Smooth muscle cell (in vitro differentiated cells): ENCODE measurements at regions not wholly inside any gene's neighbourhood (a gene's known extent, or its start where the extent isn't known, plus 50 kb on each side); places are given as distances from the start of the nearest gene placed in this dataset.

Experiments
- DNase-seq: peaks from one replicate; lab custom pipeline; 2025; ENCODE audit not compliant: unreplicated experiment; lab: John Stamatoyannopoulos, UW
- H2AFZ ChIP-seq: fragments of 200-600 bp; sonication (generic); 2 replicates; pipeline ENCODE4 v1.6.0; 2016; ENCODE audit warnings: antibody characterized with exemption, low read depth, mild to moderate bottlenecking
- H3F3A ChIP-seq: fragments of 200-600 bp; sonication (generic); 2 replicates; pipeline ENCODE4 v1.6.0; 2017; ENCODE audit warnings: antibody characterized with exemption, low read depth
- H3K27ac ChIP-seq: fragments of 200-600 bp; sonication (generic); 2 replicates; pipeline ENCODE4 v1.5.1; 2016; ENCODE audit warnings: low read depth, mild to moderate bottlenecking
- H3K27me3 ChIP-seq: fragments of 200-600 bp; sonication (generic); 2 replicates; pipeline ENCODE4 v1.6.1; 2016; ENCODE audit warnings: low read depth, mild to moderate bottlenecking
- H3K36me3 ChIP-seq: fragments of 200-600 bp; sonication (generic); 2 replicates; pipeline ENCODE4 v1.5.1; 2016; ENCODE audit warnings: low read depth
- H3K4me1 ChIP-seq: fragments of 200-600 bp; sonication (generic); 2 replicates; pipeline ENCODE4 v1.5.1; 2016; ENCODE audit warnings: low read depth
- H3K4me2 ChIP-seq: fragments of 200-600 bp; sonication (generic); 2 replicates; pipeline ENCODE4 v1.6.0; 2016; ENCODE audit warnings: mild to moderate bottlenecking
- H3K4me3 ChIP-seq: fragments of 200-600 bp; sonication (generic); 2 replicates; pipeline ENCODE4 v1.5.1; 2016; ENCODE audit warnings: mild to moderate bottlenecking
- H3K79me2 ChIP-seq: fragments of 200-600 bp; sonication (generic); 2 replicates; pipeline ENCODE4 v1.6.0; 2016; ENCODE audit warnings: low read depth, mild to moderate bottlenecking
- H3K9ac ChIP-seq: fragments of 200-600 bp; sonication (generic); 2 replicates; pipeline ENCODE4 v1.6.0; 2016; ENCODE audit warnings: low read depth
- H3K9me3 ChIP-seq: fragments of 200-600 bp; sonication (generic); replicated peaks from 2 replicates; pipeline ENCODE4 v1.5.1; 2016; ENCODE audit warnings: low read depth
- H4K20me1 ChIP-seq: fragments of 200-600 bp; sonication (generic); 2 replicates; pipeline ENCODE4 v1.6.0; 2016; ENCODE audit warnings: low read depth
- WGBS: methylation state at CpG from one replicate; pipeline ENCODE4 v1.1.7; 2016; ENCODE audit warnings: low lambda C conversion rate; 5-methylcytosine and 5-hydroxymethylcytosine counted together
- TF ChIP-seq, protein P1 (sequence below): fragments of 200-600 bp; sonication (generic); IDR thresholded peaks from 2 replicates; pipeline ENCODE4 v1.5.1; 2017; ENCODE audit warnings: borderline replicate concordance, mild to moderate bottlenecking, antibody characterized with exemption; ENCODE audit not compliant: insufficient read depth, poor library complexity, severe bottlenecking

DNA sequence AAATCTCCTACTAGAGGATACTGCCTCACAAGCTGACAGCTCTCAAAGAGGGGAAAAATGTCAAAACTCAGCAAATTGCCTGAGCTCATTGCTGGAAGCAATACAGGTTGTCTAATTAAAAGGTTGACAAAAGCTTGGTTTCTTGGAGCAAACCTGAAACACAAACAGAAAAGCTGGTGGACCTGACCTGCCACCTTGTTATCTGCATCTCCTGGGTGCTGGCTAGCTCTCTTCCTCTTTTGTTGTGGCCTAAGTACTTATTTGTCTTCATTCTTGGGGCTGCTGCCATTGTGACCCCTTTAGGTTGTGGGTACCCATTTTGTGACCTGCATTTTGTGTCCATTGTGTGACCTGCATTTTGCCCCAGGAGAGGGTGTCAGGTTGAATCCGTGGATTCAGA lies 184.5 kb downstream of the KIT start:
- H3K4me1 ChIP-seq = no peaks in the 10 kb centered on the region
- H3K27ac ChIP-seq = no peak overlapping the region
- no peak overlapping the region for H3K4me2 ChIP-seq
- no peak overlapping the region for H3K9ac ChIP-seq
- no peak overlapping the region for H3K4me3 ChIP-seq
- no peaks in the 10 kb centered on the region for H3K36me3 ChIP-seq
- no peaks in the 10 kb centered on the region for H3K9me3 ChIP-seq
- H2AFZ ChIP-seq = no peak overlapping the region
- H3F3A ChIP-seq = no peaks in the 10 kb centered on the region
- H3K79me2 ChIP-seq = no peaks in the 10 kb centered on the region
- 80% methylated on average over 1 of the region's 1 CpG for WGBS
- TF ChIP-seq, protein P1, sequence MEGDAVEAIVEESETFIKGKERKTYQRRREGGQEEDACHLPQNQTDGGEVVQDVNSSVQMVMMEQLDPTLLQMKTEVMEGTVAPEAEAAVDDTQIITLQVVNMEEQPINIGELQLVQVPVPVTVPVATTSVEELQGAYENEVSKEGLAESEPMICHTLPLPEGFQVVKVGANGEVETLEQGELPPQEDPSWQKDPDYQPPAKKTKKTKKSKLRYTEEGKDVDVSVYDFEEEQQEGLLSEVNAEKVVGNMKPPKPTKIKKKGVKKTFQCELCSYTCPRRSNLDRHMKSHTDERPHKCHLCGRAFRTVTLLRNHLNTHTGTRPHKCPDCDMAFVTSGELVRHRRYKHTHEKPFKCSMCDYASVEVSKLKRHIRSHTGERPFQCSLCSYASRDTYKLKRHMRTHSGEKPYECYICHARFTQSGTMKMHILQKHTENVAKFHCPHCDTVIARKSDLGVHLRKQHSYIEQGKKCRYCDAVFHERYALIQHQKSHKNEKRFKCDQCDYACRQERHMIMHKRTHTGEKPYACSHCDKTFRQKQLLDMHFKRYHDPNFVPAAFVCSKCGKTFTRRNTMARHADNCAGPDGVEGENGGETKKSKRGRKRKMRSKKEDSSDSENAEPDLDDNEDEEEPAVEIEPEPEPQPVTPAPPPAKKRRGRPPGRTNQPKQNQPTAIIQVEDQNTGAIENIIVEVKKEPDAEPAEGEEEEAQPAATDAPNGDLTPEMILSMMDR = no peak
- DNase-seq = no peak
- no peaks in the 10 kb centered on the region for H3K27me3 ChIP-seq
- H4K20me1 ChIP-seq = no peaks in the 10 kb centered on the region

GRCh38 chr4:54840992-54841768 lies 183.4 kb downstream of the KIT start:
- DNase-seq = no peak
- H3K27ac ChIP-seq = no peak overlapping the region
- WGBS = 98% methylated on average over 2 of the region's 2 CpGs

GRCh38 chr4:54840430-54840829 lies 182.7 kb downstream of the KIT start:
- Histone ChIP-seq H3K4me1 (no peaks in the 10 kb centered on the region), H3K27me3 (no peaks in the 10 kb centered on the region), H2AFZ (no peak overlapping the region), H3F3A (no peaks in the 10 kb centered on the region), H3K9me3 (no peaks in the 10 kb centered on the region), H3K4me3 (no peak overlapping the region), H4K20me1 (no peaks in the 10 kb centered on the region), H3K36me3 (no peaks in the 10 kb centered on the region), H3K4me2 (no peak overlapping the region), H3K9ac (no peak overlapping the region), H3K27ac (no peak overlapping the region), H3K79me2 (no peaks in the 10 kb centered on the region)
- 94% methylated on average over 2 of the region's 2 CpGs for WGBS
- no peak for DNase-seq
- TF ChIP-seq, protein P1 = no peak

More at GRCh38 chr4:54840992-54841768, 183.4 kb downstream of the KIT start:
- Histone ChIP-seq H3F3A (no peaks in the 10 kb centered on the region), H3K79me2 (no peaks in the 10 kb centered on the region), H3K4me1 (no peaks in the 10 kb centered on the region), H4K20me1 (no peaks in the 10 kb centered on the region), H3K4me3 (no peak overlapping the region), H3K9ac (no peak overlapping the region), H2AFZ (no peak overlapping the region), H3K36me3 (no peaks in the 10 kb centered on the region), H3K4me2 (no peak overlapping the region), H3K27me3 (no peaks in the 10 kb centered on the region), H3K9me3 (no peaks in the 10 kb centered on the region)
- TF ChIP-seq, protein P1 = peak; percentile 38

- Histone ChIP-seq H3F3A (no peaks in the 10 kb centered on the region), H3K9ac (no peak overlapping the region), H3K36me3 (no peaks in the 10 kb centered on the region), H3K79me2 (no peaks in the 10 kb centered on the region), H3K27me3 (no peaks in the 10 kb centered on the region), H3K27ac (no peak overlapping the region), H3K9me3 (no peaks in the 10 kb centered on the region), H3K4me2 (no peak overlapping the region), H3K4me1 (no peaks in the 10 kb centered on the region), H3K4me3 (no peak overlapping the region), H4K20me1 (no peaks in the 10 kb centered on the region), H2AFZ (no peak overlapping the region)
- DNase-seq = no peak
- TF ChIP-seq, protein P1 = no peak
- 87% methylated on average over 2 of the region's 2 CpGs for WGBS
Observed at GRCh38 chr4:54838301-54838700, 180.5 kb downstream of the KIT start.
